GM21360 (cell line): ENCODE measurements at regions not wholly inside any gene's neighbourhood (a gene's known extent, or its start where the extent isn't known, plus 50 kb on each side); places are given as distances from the start of the nearest gene placed in this dataset.

Source experiments
- ATAC-seq: cut with Tn5 transposase; IDR thresholded peaks from one replicate; pipeline ENCODE4 v1.9.1; 2021; ENCODE audit warnings: mild to moderate bottlenecking, moderate library complexity; ENCODE audit not compliant: unreplicated experiment

- ATAC-seq = no peak
Measured at GRCh38 chr16:14337303-14338191, 266.4 kb downstream of the MRTFB start.

- ATAC-seq = no peak
Measured at GRCh38 chr16:14335297-14335696, 264.2 kb downstream of the MRTFB start.

- ATAC-seq = no peak
Measured at GRCh38 chr16:14334366-14335080, 263.4 kb downstream of the MRTFB start.

- ATAC-seq = no peak
Measured at GRCh38 chr16:14333361-14333760, 262.2 kb downstream of the MRTFB start.

- ATAC-seq = no peak
Measured at GRCh38 chr16:14331020-14331419, 259.9 kb downstream of the MRTFB start.

- ATAC-seq = no peak
Measured at GRCh38 chr16:14329727-14330350, 258.7 kb downstream of the MRTFB start.

GRCh38 chr16:14325502-14326401 is 254.6 kb downstream of the MRTFB start:
- ATAC-seq = no peak

GRCh38 chr16:14324581-14324980 is 253.5 kb downstream of the MRTFB start:
- no peak for ATAC-seq

GRCh38 chr16:14322186-14322585 is 251.1 kb downstream of the MRTFB start:
- ATAC-seq = no peak

GRCh38 chr16:14321542-14321941 is 250.4 kb downstream of the MRTFB start:
- ATAC-seq = no peak

- no peak for ATAC-seq
Measured at GRCh38 chr16:14320406-14320805, 249.3 kb downstream of the MRTFB start.
